Endothelial cell (in vitro differentiated cells): ENCODE measurements at regions not wholly inside any gene's neighbourhood (a gene's known extent, or its start where the extent isn't known, plus 50 kb on each side); places are given as distances from the start of the nearest gene placed in this dataset.

ENCODE experiments used
- DNase-seq: peaks from one replicate; pipeline ENCODE4 v3.0.0; 2021; ENCODE audit warnings: low spot score
- H3K27ac Mint-ChIP-seq: one replicate; pipeline ENCODE4 v1.8.0; 2021; ENCODE audit warnings: mixed read lengths, inconsistent platforms; ENCODE audit not compliant: unreplicated experiment
- H3K27me3 Mint-ChIP-seq: one replicate; pipeline ENCODE4 v1.8.0; 2021; ENCODE audit warnings: mild to moderate bottlenecking, moderate library complexity, mixed read lengths, inconsistent platforms; ENCODE audit not compliant: unreplicated experiment
- H3K36me3 Mint-ChIP-seq: one replicate; pipeline ENCODE4 v1.8.0; 2021; ENCODE audit warnings: mild to moderate bottlenecking, low read depth, mixed read lengths, inconsistent platforms; ENCODE audit not compliant: unreplicated experiment
- H3K4me1 Mint-ChIP-seq: one replicate; pipeline ENCODE4 v1.8.0; 2021; ENCODE audit warnings: mild to moderate bottlenecking, mixed read lengths, inconsistent platforms; ENCODE audit not compliant: unreplicated experiment
- H3K4me3 Mint-ChIP-seq: one replicate; pipeline ENCODE4 v1.8.0; 2021; ENCODE audit warnings: mild to moderate bottlenecking, mixed read lengths, inconsistent platforms; ENCODE audit not compliant: unreplicated experiment
- H3K9me3 Mint-ChIP-seq: one replicate; pipeline ENCODE4 v1.8.0; 2021; ENCODE audit warnings: mixed read lengths, inconsistent platforms; ENCODE audit not compliant: unreplicated experiment
- TF ChIP-seq, protein P1 (sequence below): fragments of 200-600 bp; sonication (generic); IDR thresholded peaks from one replicate; pipeline ENCODE4 v1.5.0; 2021; ENCODE audit warnings: antibody characterized with exemption; ENCODE audit not compliant: unreplicated experiment

DNA sequence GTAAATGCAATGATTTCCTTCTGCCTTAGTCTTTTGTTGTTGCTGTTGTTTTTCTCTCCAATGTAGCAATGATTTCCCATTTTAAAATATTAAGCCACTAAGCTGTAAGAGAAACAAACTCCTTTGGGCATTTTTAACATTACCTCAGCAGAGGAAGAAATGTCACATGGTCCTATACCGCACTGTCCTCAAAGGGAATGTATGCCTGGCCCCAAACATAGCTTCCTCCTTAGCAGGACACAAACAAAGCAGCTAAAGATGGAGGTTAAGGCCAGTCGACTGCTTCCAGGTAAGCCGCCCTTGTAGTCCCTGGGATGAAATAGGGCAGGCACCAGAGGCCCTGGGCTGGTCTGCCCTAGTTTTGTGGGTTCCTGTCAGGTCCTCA, 249.0 kb downstream of the TSHZ3 start:
- Mint-ChIP-seq H3K27ac (no peak overlapping the region), H3K9me3 (no peaks in the 10 kb centered on the region), H3K4me3 (no peak overlapping the region), H3K36me3 (no peaks in the 10 kb centered on the region), H3K4me1 (peaks cover 15% of the 10 kb centered on the region), H3K27me3 (peaks cover 1% of the 10 kb centered on the region)
- DNase-seq, result no peak
- TF ChIP-seq, protein P1, sequence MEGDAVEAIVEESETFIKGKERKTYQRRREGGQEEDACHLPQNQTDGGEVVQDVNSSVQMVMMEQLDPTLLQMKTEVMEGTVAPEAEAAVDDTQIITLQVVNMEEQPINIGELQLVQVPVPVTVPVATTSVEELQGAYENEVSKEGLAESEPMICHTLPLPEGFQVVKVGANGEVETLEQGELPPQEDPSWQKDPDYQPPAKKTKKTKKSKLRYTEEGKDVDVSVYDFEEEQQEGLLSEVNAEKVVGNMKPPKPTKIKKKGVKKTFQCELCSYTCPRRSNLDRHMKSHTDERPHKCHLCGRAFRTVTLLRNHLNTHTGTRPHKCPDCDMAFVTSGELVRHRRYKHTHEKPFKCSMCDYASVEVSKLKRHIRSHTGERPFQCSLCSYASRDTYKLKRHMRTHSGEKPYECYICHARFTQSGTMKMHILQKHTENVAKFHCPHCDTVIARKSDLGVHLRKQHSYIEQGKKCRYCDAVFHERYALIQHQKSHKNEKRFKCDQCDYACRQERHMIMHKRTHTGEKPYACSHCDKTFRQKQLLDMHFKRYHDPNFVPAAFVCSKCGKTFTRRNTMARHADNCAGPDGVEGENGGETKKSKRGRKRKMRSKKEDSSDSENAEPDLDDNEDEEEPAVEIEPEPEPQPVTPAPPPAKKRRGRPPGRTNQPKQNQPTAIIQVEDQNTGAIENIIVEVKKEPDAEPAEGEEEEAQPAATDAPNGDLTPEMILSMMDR, result no peak

DNA sequence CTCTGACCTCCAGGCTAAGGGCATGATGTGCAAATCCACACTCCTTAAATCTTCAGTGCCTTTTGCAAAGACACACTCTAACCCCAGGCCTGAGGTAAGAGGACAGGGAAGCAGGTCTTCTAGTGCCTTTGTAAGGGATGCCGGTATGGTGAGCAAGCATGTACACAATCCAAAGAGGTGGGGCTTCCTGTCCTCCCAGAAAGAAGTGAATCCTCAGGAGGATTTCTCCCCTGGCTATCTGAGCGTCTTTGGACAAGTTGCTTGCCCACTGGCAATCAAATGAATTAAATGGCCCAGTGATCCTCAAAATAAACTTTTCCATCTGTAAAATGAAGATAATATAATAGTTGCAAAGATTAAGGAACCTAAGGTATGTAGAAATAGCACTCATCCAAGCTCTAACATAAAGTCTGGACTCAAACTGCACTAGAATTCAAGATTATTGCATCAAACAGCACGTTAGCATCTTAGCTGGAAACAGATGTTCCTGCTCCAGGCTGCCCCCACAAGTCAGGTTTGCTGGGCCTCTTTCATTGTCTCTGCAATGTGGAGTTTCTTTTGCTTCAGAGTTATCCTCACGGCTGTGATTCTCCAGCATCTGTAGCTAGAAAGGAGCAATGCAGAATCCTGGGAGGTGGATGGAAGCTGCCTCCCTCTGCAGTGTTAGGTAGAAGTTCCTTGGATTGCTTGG, 249.6 kb downstream of the TSHZ3 start:
- H3K4me3 Mint-ChIP-seq, result no peak overlapping the region
- H3K4me1 Mint-ChIP-seq, result peaks cover 15% of the 10 kb centered on the region
- no peak overlapping the region for H3K27ac Mint-ChIP-seq
- TF ChIP-seq, protein P1, result no peak
- no peak for DNase-seq
- peaks cover 2% of the 10 kb centered on the region for H3K27me3 Mint-ChIP-seq
- no peaks in the 10 kb centered on the region for H3K9me3 Mint-ChIP-seq
- H3K36me3 Mint-ChIP-seq, result no peaks in the 10 kb centered on the region

DNA sequence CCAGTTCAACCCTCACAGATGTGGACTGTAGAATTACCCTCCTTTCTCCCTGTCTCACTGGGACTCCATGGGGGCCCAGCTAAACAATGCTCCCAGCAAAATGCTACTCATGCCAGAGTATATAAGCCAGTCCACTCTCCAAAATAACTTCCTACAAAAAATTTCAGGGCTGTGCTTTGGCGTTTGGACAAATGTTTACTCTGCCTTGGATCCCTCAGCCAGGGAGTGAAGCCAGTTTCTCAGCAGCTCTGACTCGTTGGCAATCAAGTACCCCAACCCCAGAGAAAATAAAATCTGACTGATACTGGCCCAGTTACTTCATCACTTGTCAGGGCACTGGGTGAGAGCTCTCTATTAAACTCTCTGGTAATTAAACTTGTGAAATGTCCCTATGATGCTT, 250.4 kb downstream of the TSHZ3 start:
- TF ChIP-seq, protein P1, result no peak
- Mint-ChIP-seq H3K27me3 (peaks cover 2% of the 10 kb centered on the region), H3K4me3 (no peak overlapping the region), H3K36me3 (no peaks in the 10 kb centered on the region), H3K27ac (no peak overlapping the region), H3K9me3 (no peaks in the 10 kb centered on the region), H3K4me1 (peaks cover 15% of the 10 kb centered on the region)
- no peak for DNase-seq

DNA sequence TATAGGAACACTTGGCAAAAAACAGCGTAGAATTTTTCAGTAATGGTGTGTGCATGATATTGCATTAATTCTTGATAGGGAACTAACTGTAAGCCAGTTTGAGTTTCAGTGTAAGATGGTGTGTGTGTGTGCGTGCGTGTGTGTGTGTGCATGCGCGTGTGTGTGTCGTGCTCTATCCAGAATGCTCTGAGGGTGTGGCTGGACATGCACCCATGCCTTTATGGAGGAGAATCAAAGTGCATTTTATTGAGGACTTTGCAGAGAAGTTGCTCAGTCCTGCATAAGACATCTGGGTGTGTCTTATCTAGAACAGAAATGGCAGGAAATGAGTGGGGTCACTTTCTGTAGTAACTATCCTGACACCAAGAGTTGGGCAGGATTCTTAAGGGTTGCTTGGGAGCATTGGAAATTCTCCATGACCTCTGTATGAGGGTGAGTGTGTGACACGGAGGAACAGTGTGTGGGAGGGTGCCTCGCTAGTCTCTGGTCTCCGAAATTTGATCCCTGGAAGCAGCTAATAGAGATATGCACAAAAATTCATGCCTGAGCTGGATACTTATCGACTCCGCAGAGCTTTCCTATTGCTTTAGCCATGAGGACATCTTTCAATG, 252.2 kb downstream of the TSHZ3 start:
- Mint-ChIP-seq H3K4me3 (no peak overlapping the region), H3K27me3 (peaks cover 5% of the 10 kb centered on the region), H3K9me3 (no peaks in the 10 kb centered on the region), H3K36me3 (no peaks in the 10 kb centered on the region), H3K4me1 (peaks cover 8% of the 10 kb centered on the region), H3K27ac (no peak overlapping the region)
- TF ChIP-seq, protein P1, result no peak
- no peak for DNase-seq

DNA sequence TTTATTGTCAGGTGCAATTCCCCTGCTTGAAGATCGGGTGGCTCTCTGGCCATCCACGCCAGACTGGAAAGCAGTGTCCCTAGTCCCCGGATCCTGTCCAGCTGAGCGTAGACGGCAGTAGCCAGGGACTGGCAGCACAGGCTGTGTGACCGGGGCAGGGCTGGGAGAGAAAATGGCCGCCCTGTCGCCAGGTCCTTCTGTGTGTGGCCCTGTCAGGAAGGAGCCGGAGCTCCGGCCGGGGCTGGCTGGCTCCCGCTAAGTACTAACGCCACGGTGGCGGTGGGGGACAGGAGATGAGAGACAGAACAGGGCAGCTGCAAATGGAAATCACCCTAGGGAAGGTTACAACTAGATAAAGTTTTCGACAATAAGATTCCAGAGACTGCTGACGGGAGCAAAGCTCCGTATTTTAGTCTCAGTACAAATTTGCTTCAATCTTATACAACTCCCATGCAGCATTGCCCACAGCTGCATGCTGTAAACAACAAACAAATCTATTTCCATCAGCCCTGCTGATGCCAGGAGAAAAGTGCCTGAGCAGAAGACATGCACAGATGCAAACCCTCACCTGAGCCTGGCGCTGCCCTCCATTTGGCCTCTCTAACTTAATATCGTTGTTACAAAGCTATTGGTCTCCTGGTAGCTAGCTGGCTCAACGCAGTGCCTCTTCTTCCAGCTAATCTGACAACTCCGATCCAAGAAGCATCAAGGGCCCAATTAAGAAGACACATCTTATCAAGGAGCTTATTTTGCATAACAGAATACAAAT, 253.0 kb downstream of the TSHZ3 start:
- no peak for DNase-seq
- TF ChIP-seq, protein P1, result no peak
- peaks cover 3% of the 10 kb centered on the region for H3K4me1 Mint-ChIP-seq
- no peaks in the 10 kb centered on the region for H3K9me3 Mint-ChIP-seq
- peaks cover 5% of the 10 kb centered on the region for H3K27me3 Mint-ChIP-seq
- H3K36me3 Mint-ChIP-seq, result no peaks in the 10 kb centered on the region
- H3K27ac Mint-ChIP-seq, result no peak overlapping the region
- H3K4me3 Mint-ChIP-seq, result no peak overlapping the region
